ENCODE measurements at regions not wholly inside any gene's neighbourhood (a gene's known extent, or its start where the extent isn't known, plus 50 kb on each side); places are given as distances from the start of the nearest gene placed in this dataset.

DNA sequence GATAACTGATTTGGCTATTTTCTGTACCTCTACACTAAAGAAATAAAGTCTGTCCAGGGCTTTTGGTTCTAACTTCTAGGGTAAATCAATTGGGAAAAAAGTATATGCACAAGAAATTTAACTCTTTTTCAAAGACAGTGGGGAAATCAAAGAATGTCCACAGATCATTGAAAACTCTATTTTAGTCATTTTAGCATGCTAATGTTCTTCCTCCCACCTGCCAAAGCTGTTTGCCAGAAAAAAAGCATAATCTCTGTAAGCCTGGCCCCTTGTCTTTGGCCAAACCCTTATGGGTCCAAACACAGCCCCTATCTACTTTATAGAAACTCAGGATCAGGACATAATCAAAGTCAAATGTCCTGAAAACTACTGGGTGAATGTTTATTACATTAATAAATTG is 302.2 kb upstream of the ESRRG start:
- TF ChIP-seq CTCF (IDR thresholded peaks at IDR 0.05), result no peak
- no peak for TF ChIP-seq POLR2A (IDR thresholded peaks at IDR 0.05)
